ENCODE measurements at regions not wholly inside any gene's neighbourhood (a gene's known extent, or its start where the extent isn't known, plus 50 kb on each side); places are given as distances from the start of the nearest gene placed in this dataset.

DNA sequence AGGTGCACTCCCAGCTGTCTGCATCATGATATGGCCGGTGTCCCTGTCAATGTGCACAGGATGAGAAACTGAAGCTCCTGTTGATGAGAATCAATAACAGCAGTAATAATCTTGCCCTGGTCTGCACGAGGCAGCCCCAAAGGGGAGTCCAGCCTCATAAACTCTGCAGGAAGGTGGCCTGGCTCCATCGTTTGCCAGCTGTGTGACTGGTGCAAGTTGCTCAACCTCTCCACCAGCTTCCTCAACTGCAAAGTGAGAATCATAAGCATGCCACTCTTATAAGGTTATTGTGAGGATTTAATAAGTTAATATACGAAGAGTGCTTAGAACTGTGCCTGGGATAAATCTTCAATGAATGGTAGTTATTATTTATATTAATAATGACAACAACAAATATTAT, 203.4 kb upstream of the HES1 start:
- Histone ChIP-seq H3K4me3 (no peak overlapping the region), H3K27me3 (replicated peaks in 1 of 7) (no peaks in the 10 kb centered on the region), H3K27ac (no peak overlapping the region), H3K9me3 (no peaks in the 10 kb centered on the region), H3K4me1 (peaks cover 0 to 7% (median 0%) of the 10 kb centered on the region in 6 donors), H3K36me3 (no peaks in the 10 kb centered on the region)
- no peak for DNase-seq
- intact Hi-C loops (cut with DNase I; ENCODE audit: low total_unique reads) = no loop called here
- no peak for TF ChIP-seq POLR2AphosphoS5 (IDR thresholded peaks at IDR 0.05)
- TF ChIP-seq, protein P1, sequence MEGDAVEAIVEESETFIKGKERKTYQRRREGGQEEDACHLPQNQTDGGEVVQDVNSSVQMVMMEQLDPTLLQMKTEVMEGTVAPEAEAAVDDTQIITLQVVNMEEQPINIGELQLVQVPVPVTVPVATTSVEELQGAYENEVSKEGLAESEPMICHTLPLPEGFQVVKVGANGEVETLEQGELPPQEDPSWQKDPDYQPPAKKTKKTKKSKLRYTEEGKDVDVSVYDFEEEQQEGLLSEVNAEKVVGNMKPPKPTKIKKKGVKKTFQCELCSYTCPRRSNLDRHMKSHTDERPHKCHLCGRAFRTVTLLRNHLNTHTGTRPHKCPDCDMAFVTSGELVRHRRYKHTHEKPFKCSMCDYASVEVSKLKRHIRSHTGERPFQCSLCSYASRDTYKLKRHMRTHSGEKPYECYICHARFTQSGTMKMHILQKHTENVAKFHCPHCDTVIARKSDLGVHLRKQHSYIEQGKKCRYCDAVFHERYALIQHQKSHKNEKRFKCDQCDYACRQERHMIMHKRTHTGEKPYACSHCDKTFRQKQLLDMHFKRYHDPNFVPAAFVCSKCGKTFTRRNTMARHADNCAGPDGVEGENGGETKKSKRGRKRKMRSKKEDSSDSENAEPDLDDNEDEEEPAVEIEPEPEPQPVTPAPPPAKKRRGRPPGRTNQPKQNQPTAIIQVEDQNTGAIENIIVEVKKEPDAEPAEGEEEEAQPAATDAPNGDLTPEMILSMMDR (IDR thresholded peaks at IDR 0.05 in 8 of 11, conservative IDR thresholded peaks at IDR 0.05 in 3 of 11) = no peak
- TF ChIP-seq POLR2A (IDR thresholded peaks at IDR 0.05) = no peak
- WGBS, 5 donors = 58 to 86% (median 63%) methylated on average over 4 of the region's 4 CpGs

DNA sequence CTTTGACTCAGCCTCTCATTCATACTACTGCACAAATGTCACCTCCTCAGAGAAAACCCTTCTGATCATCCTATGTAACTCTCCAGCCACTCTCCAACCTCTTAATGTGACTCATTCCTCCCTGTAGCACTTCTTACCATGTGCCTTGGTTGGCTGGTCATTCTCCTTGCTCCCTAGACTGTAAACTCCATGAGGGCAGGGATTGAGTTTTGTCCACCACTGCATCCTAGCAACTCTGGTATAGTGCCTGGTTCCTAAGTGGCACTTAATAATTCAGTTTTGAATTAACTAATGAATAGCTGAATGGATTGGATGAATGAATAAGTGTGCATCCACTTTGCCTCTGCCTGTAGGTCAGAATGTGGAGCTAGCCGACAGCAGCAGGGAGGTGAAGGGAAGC, 202.5 kb upstream of the HES1 start:
- peaks cover 0 to 7% (median 0%) of the 10 kb centered on the region in 6 donors for H3K4me1 ChIP-seq
- no peaks in the 10 kb centered on the region for H3K27me3 ChIP-seq (replicated peaks in 1 of 7)
- intact Hi-C loops (cut with DNase I; ENCODE audit: low total_unique reads) = no loop called here
- TF ChIP-seq POLR2A (IDR thresholded peaks at IDR 0.05) (no peak), POLR2AphosphoS5 (IDR thresholded peaks at IDR 0.05) (no peak)
- TF ChIP-seq, protein P1 (IDR thresholded peaks at IDR 0.05 in 8 of 11, conservative IDR thresholded peaks at IDR 0.05 in 3 of 11) = no peak
- 91 to 100% (median 93%) methylated on average over 1 of the region's 1 CpG for WGBS, 5 donors
- no peaks in the 10 kb centered on the region for H3K36me3 ChIP-seq
- H3K4me3 ChIP-seq = no peak overlapping the region
- no peaks in the 10 kb centered on the region for H3K9me3 ChIP-seq
- DNase-seq = no peak
- H3K27ac ChIP-seq = no peak overlapping the region

DNA sequence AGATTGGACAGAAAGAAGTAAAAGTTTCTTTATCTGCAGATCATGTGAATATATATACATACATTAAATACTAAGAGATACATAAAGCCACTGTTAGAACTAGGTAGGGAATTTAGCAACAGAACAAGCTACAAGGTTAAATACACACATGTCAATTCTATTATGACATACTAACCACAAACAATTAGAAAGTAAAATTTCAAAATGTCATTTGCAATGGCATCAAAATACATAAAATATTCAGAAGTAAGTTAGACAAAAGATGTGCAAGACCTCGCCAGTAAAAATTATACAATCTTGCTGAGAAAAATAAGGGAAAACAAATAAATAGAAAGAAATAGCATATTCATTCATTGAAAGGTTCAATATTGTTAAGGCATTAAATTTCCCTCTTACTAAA, 200.0 kb upstream of the HES1 start:
- H3K4me3 ChIP-seq = no peak overlapping the region
- no peaks in the 10 kb centered on the region for H3K27me3 ChIP-seq (replicated peaks in 1 of 7)
- 65 to 93% (median 78%) methylated on average over 1 of the region's 1 CpG for WGBS, 5 donors
- TF ChIP-seq POLR2AphosphoS5 (IDR thresholded peaks at IDR 0.05) = no peak
- peaks cover 0 to 7% (median 0%) of the 10 kb centered on the region in 6 donors for H3K4me1 ChIP-seq
- no peaks in the 10 kb centered on the region for H3K36me3 ChIP-seq
- H3K9me3 ChIP-seq = no peaks in the 10 kb centered on the region
- no peak overlapping the region for H3K27ac ChIP-seq
- intact Hi-C loops (cut with DNase I; ENCODE audit: low total_unique reads) = no loop called here
- DNase-seq = no peak

DNA sequence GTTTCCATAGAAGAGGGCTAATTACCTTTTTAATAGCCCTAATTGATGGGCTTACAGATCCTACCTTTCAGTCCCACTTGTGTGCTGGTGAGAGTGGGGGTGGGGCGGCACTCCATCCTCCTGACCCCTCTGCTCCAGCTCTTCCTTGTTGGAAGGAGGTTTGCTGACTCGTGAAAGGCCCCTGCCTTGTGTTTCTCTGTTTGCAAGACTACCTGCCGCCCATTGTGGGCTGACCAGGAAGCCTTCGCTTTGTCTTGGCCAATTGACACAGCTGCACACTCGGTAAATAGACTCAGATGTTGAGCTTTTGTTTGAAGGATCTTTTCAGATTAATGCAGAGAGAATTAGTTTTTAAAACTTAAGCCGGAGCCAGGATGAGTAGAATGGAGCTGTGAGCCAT, 197.3 kb upstream of the HES1 start:
- 84 to 93% (median 88%) methylated on average over 6 of the region's 6 CpGs for WGBS, 5 donors
- DNase-seq = no peak
- H3K4me1 ChIP-seq = no peaks in the 10 kb centered on the region
- intact Hi-C loops (cut with DNase I; ENCODE audit: low total_unique reads) = no loop called here
- H3K9me3 ChIP-seq = no peaks in the 10 kb centered on the region
- no peaks in the 10 kb centered on the region for H3K36me3 ChIP-seq
- TF ChIP-seq, protein P1 (IDR thresholded peaks at IDR 0.05 in 8 of 11, conservative IDR thresholded peaks at IDR 0.05 in 3 of 11) = no peak
- TF ChIP-seq POLR2A (IDR thresholded peaks at IDR 0.05) (no peak), POLR2AphosphoS5 (IDR thresholded peaks at IDR 0.05) (no peak)
- H3K4me3 ChIP-seq = no peak overlapping the region
- H3K27me3 ChIP-seq (replicated peaks in 1 of 7) = no peaks in the 10 kb centered on the region
- H3K27ac ChIP-seq = no peak overlapping the region

DNA sequence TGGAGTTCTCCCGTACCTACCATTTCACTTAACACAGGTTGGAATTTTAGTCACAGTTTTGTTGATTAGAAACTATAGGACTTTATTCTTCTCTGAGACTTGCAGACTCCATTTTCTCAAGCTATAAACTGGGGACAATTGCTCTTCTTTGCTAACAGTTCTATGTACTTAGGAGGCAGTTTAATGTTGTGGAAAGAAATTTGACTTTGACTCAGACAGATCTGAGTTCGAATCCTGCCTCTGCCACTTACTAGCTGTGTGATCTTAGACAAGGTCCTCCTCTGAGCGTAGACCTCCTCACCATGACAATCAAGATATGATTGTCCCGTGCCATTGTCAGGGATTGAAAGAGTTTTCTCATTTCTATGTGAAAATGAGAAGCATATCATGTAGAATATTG, 196.4 kb upstream of the HES1 start:
- Histone ChIP-seq H3K36me3 (no peaks in the 10 kb centered on the region), H3K4me1 (no peaks in the 10 kb centered on the region), H3K4me3 (no peak overlapping the region), H3K9me3 (no peaks in the 10 kb centered on the region), H3K27me3 (replicated peaks in 1 of 7) (no peaks in the 10 kb centered on the region), H3K27ac (no peak overlapping the region)
- intact Hi-C loops (cut with DNase I; ENCODE audit: low total_unique reads) = no loop called here
- TF ChIP-seq POLR2AphosphoS5 (IDR thresholded peaks at IDR 0.05) = no peak
- TF ChIP-seq, protein P1 (IDR thresholded peaks at IDR 0.05 in 8 of 11, conservative IDR thresholded peaks at IDR 0.05 in 3 of 11) = no peak
- no peak for TF ChIP-seq POLR2A (IDR thresholded peaks at IDR 0.05)
- 85 to 93% (median 90%) methylated on average over 4 of the region's 4 CpGs for WGBS, 5 donors
- DNase-seq = no peak
